NT2/D1 (cell line): ENCODE measurements at regions not wholly inside any gene's neighbourhood (a gene's known extent, or its start where the extent isn't known, plus 50 kb on each side); places are given as distances from the start of the nearest gene placed in this dataset.

Source experiments
- DNase-seq: peaks from one replicate; pipeline ENCODE4 v3.0.0-alpha.2; 2011; ENCODE audit warnings: low read depth, low spot score
- H3K27me3 ChIP-seq: 2 replicates; pipeline ENCODE4 v1.6.0; 2011; ENCODE audit warnings: mild to moderate bottlenecking; ENCODE audit not compliant: insufficient read length, insufficient read depth
- H3K36me3 ChIP-seq: 2 replicates; pipeline ENCODE4 v1.6.1; 2011; ENCODE audit warnings: mild to moderate bottlenecking, low read length, mixed read lengths; ENCODE audit not compliant: insufficient read depth, insufficient read length
- H3K4me1 ChIP-seq: 2 replicates; pipeline ENCODE4 v1.5.1; 2011; ENCODE audit not compliant: insufficient read depth, insufficient read length
- H3K4me3 ChIP-seq: 2 replicates; pipeline ENCODE4 v1.5.1; 2011; ENCODE audit warnings: low read depth; ENCODE audit not compliant: insufficient read length
- H3K9ac ChIP-seq: 2 replicates; pipeline ENCODE4 v1.6.0; 2011; ENCODE audit warnings: low read depth; ENCODE audit not compliant: insufficient read length
- H3K9me3 ChIP-seq: 2 replicates; pipeline ENCODE4 v1.5.1; 2011; ENCODE audit warnings: mild to moderate bottlenecking, low read length; ENCODE audit not compliant: insufficient read depth
- SUZ12 ChIP-seq: IDR thresholded peaks from 2 replicates; pipeline ENCODE4 v1.6.1; 2011; ENCODE audit not compliant: insufficient read length, insufficient read depth; ENCODE audit errors: extremely low read depth
- YY1 ChIP-seq: IDR thresholded peaks from 2 replicates; pipeline ENCODE4 v1.6.1; 2011; ENCODE audit not compliant: insufficient read length, insufficient read depth
- ZNF274 ChIP-seq: IDR thresholded peaks from 2 replicates; pipeline ENCODE4 v1.6.1; 2011; ENCODE audit warnings: mild to moderate bottlenecking, low read depth, low read length

- H3K4me1 ChIP-seq, result no peaks in the 10 kb centered on the region
- H3K27me3 ChIP-seq, result no peaks in the 10 kb centered on the region
- H3K9me3 ChIP-seq, result no peaks in the 10 kb centered on the region
- H3K9ac ChIP-seq, result no peak overlapping the region
- DNase-seq, result no peak
- no peak overlapping the region for H3K4me3 ChIP-seq
- H3K36me3 ChIP-seq, result no peaks in the 10 kb centered on the region
- TF ChIP-seq SUZ12 (no peak), YY1 (no peak), ZNF274 (no peak)
Observed at GRCh38 chr10:31147210-31147608, 115.5 kb upstream of the ZNF438 start.

- no peaks in the 10 kb centered on the region for H3K9me3 ChIP-seq
- H3K4me3 ChIP-seq, result no peak overlapping the region
- H3K36me3 ChIP-seq, result no peaks in the 10 kb centered on the region
- DNase-seq, result no peak
- TF ChIP-seq ZNF274 (no peak), YY1 (no peak), SUZ12 (no peak)
- no peak overlapping the region for H3K9ac ChIP-seq
- no peaks in the 10 kb centered on the region for H3K4me1 ChIP-seq
- no peaks in the 10 kb centered on the region for H3K27me3 ChIP-seq
Observed at GRCh38 chr10:31148951-31149350, 117.3 kb upstream of the ZNF438 start.

DNA sequence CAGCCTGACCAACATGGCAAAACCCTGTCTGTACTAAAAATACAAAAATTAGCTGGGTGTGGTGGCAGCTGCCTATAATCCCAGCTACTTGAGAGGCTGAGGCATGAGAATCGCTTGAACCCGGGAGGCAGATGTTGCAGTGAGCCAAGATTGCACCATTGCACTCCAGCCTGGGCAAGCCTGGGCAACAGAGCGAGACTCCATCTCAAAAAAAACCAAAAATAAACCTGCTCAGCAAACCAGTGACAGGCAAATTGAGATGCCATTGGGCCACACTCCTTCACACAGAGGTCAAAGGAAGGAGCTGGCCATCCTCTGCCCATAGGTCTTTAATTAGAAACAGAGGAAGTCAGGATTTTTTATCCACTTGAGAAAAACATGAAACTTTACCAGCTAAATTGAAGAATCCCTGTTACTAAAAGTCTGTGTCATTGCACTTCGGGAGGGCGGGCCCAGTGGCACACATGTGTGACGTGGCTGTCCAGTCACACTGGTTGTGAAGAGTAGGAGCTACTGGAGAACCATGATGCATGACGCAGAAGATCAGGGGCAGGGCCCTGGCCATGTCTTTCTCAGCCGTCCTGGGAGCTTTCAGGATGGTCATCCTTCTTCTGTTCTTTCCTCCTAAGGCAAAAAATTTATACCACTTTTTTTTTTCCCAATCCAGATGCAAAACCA, 118.3 kb upstream of the ZNF438 start:
- Histone ChIP-seq H3K36me3 (no peaks in the 10 kb centered on the region), H3K27me3 (no peaks in the 10 kb centered on the region), H3K4me1 (no peaks in the 10 kb centered on the region), H3K9me3 (no peaks in the 10 kb centered on the region), H3K9ac (no peak overlapping the region), H3K4me3 (no peak overlapping the region)
- no peak for TF ChIP-seq YY1
- TF ChIP-seq ZNF274, result no peak
- TF ChIP-seq SUZ12, result no peak
- DNase-seq, result no peak

DNA sequence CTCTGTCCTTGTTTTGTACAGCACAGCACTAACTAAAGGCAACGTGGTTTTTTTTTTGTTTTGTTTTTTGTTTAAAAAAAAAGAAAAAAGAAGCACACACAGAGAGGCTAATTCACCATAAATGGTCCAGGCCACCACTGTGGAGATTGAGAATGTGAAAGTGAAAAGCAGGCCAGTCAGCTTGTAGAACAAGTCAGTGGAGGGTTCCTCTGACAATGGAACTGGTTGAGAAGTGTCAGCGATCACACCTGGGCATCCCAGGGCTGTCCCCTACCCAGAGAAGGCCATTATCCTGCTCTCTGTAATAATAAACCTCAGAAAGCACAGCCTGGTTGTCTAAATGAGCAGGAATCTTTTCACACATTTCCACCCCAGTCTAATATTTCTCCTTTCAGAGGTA, 119.6 kb upstream of the ZNF438 start:
- TF ChIP-seq YY1 (no peak), ZNF274 (no peak), SUZ12 (no peak)
- no peaks in the 10 kb centered on the region for H3K9me3 ChIP-seq

DNA sequence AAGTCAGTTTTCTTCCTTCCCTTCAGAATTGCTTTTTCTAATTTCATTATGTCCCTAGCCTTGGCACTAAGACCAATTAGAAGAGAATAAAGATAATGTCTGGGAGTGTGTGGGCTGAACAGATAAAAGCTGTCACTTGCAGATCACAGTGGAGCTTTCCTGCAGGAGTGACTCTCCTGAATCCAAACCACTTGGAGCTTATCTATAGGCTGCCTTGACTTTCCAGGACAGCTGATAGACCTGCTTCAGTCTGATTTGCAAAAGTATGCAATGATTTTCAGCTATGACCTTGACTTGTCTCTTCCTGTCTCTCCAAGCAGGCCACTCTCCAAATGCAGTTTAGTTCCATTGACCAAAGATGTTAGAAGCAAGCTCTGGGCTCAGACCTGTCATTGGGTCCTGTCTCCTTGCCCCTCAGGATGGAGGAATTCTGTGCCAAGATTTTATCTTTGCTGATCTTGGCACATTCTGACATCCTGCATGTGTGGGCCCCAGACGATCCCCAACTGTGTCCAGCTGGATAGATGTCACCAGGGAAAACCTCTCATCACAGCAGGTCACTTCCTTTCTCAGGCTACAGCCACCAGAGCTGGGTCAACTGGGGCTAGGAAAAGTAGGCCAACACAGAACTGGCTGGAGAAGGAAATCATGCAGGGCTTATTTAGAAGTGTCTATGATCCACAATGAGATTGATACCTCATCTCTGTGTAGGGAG, 120.9 kb upstream of the ZNF438 start:
- no peak for DNase-seq
- TF ChIP-seq YY1, result no peak
- TF ChIP-seq ZNF274, result no peak
- TF ChIP-seq SUZ12, result no peak
- Histone ChIP-seq H3K4me1 (no peaks in the 10 kb centered on the region), H3K36me3 (no peaks in the 10 kb centered on the region), H3K9ac (no peak overlapping the region), H3K27me3 (no peaks in the 10 kb centered on the region), H3K4me3 (no peak overlapping the region), H3K9me3 (no peaks in the 10 kb centered on the region)

More for the DNA sequence above, 119.6 kb upstream of the ZNF438 start:
- Histone ChIP-seq H3K27me3 (no peaks in the 10 kb centered on the region), H3K36me3 (no peaks in the 10 kb centered on the region), H3K9ac (no peak overlapping the region), H3K4me1 (no peaks in the 10 kb centered on the region), H3K4me3 (no peak overlapping the region)
- no peak for DNase-seq

DNA sequence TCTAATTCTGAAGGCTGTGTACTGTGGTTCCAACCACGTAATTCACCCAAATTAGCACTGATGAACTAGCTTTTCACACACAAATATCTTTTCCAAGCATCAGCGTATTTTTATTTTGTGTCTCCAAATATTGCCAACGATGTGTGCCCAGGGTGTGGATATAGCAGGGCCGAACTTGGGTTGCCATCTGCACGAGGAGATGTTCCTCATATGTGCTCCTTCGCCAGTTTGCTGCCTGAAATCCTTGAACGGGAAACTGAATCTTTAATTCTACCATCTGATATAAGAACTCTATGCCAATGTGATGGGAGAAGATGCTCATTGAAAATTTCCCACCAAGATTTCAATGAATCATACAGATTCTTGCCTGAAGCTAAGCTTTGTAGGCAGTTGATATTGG, 121.5 kb upstream of the ZNF438 start:
- no peak for DNase-seq
- H3K9me3 ChIP-seq, result no peaks in the 10 kb centered on the region
- no peak overlapping the region for H3K4me3 ChIP-seq
- no peak overlapping the region for H3K9ac ChIP-seq
- H3K4me1 ChIP-seq, result no peaks in the 10 kb centered on the region
- no peaks in the 10 kb centered on the region for H3K27me3 ChIP-seq
- no peaks in the 10 kb centered on the region for H3K36me3 ChIP-seq
- no peak for TF ChIP-seq YY1
- no peak for TF ChIP-seq ZNF274
- no peak for TF ChIP-seq SUZ12

- Histone ChIP-seq H3K27me3 (no peaks in the 10 kb centered on the region), H3K36me3 (no peaks in the 10 kb centered on the region), H3K9ac (no peak overlapping the region), H3K4me3 (no peak overlapping the region), H3K4me1 (no peaks in the 10 kb centered on the region), H3K9me3 (no peaks in the 10 kb centered on the region)
- DNase-seq, result no peak
- TF ChIP-seq ZNF274 (no peak), YY1 (no peak)
Observed at GRCh38 chr10:31153692-31154091, 122.0 kb upstream of the ZNF438 start.
